ENCODE measurements at regions not wholly inside any gene's neighbourhood (a gene's known extent, or its start where the extent isn't known, plus 50 kb on each side); places are given as distances from the start of the nearest gene placed in this dataset.

GRCh38 chr13:102472650-102473049, 70.8 kb upstream of the FGF14 start:
- Histone ChIP-seq H3K27ac (no peak overlapping the region), H3K4me3 (no peak overlapping the region), H3K4me1 (ENCODE audit: low read depth) (no peaks in the 10 kb centered on the region), H3K9me3 (ENCODE audit: low read depth) (no peaks in the 10 kb centered on the region), H3K36me3 (no peaks in the 10 kb centered on the region), H3K27me3 (no peaks in the 10 kb centered on the region)
- no peak for TF ChIP-seq CTCF (IDR thresholded peaks at IDR 0.05; ENCODE audit: low read depth, low read length)
- no peak for DNase-seq (ENCODE audit: low read depth in 1 of 2, low spot score in 1 of 2)

GRCh38 chr13:102470283-102470917, 68.6 kb upstream of the FGF14 start:
- no peaks in the 10 kb centered on the region for H3K36me3 ChIP-seq
- H3K27me3 ChIP-seq: no peaks in the 10 kb centered on the region
- H3K4me3 ChIP-seq: no peak overlapping the region
- H3K4me1 ChIP-seq (ENCODE audit: low read depth): no peaks in the 10 kb centered on the region
- no peaks in the 10 kb centered on the region for H3K9me3 ChIP-seq (ENCODE audit: low read depth)
- no peak for TF ChIP-seq CTCF (IDR thresholded peaks at IDR 0.05; ENCODE audit: low read depth, low read length)
- no peak overlapping the region for H3K27ac ChIP-seq
- no peak for DNase-seq (ENCODE audit: low read depth in 1 of 2, low spot score in 1 of 2)

GRCh38 chr13:102466610-102467190, 64.9 kb upstream of the FGF14 start:
- TF ChIP-seq CTCF (IDR thresholded peaks at IDR 0.05; ENCODE audit: low read depth, low read length): no peak
- Histone ChIP-seq H3K4me1 (ENCODE audit: low read depth) (no peaks in the 10 kb centered on the region), H3K27me3 (no peaks in the 10 kb centered on the region), H3K9me3 (ENCODE audit: low read depth) (no peaks in the 10 kb centered on the region), H3K4me3 (no peak overlapping the region), H3K36me3 (no peaks in the 10 kb centered on the region), H3K27ac (no peak overlapping the region)
- no peak for DNase-seq (ENCODE audit: low read depth in 1 of 2, low spot score in 1 of 2)

- H3K9me3 ChIP-seq (ENCODE audit: low read depth): no peaks in the 10 kb centered on the region
- H3K4me1 ChIP-seq (ENCODE audit: low read depth): no peaks in the 10 kb centered on the region
- no peak for TF ChIP-seq CTCF (IDR thresholded peaks at IDR 0.05; ENCODE audit: low read depth, low read length)
- no peaks in the 10 kb centered on the region for H3K36me3 ChIP-seq
- H3K4me3 ChIP-seq: no peak overlapping the region
- no peaks in the 10 kb centered on the region for H3K27me3 ChIP-seq
- DNase-seq (ENCODE audit: low read depth in 1 of 2, low spot score in 1 of 2): no peak
- H3K27ac ChIP-seq: no peak overlapping the region
Observed at GRCh38 chr13:102462570-102462969, 60.7 kb upstream of the FGF14 start.

- no peak overlapping the region for H3K4me3 ChIP-seq
- no peaks in the 10 kb centered on the region for H3K9me3 ChIP-seq (ENCODE audit: low read depth)
- DNase-seq (ENCODE audit: low read depth in 1 of 2, low spot score in 1 of 2): no peak
- TF ChIP-seq CTCF (IDR thresholded peaks at IDR 0.05; ENCODE audit: low read depth, low read length): no peak
- no peaks in the 10 kb centered on the region for H3K27me3 ChIP-seq
- no peaks in the 10 kb centered on the region for H3K36me3 ChIP-seq
- no peaks in the 10 kb centered on the region for H3K4me1 ChIP-seq (ENCODE audit: low read depth)
- H3K27ac ChIP-seq: no peak overlapping the region
Observed at GRCh38 chr13:102461302-102461701, 59.5 kb upstream of the FGF14 start.
